ENCODE measurements at regions not wholly inside any gene's neighbourhood (a gene's known extent, or its start where the extent isn't known, plus 50 kb on each side); places are given as distances from the start of the nearest gene placed in this dataset.
"Not testable (repeated sequence)": the region's sequence is repeated elsewhere in the genome, so short reads cannot be mapped to it uniquely, and the experiment has no call there.

- no peak for DNase-seq
Measured at GRCh38 chr10:80952436-80952835, 414.7 kb downstream of the SH2D4B start.

GRCh38 chr10:80957161-80957560 is 419.5 kb downstream of the SH2D4B start:
- DNase-seq = no peak

- DNase-seq = no peak
Measured at GRCh38 chr10:80964179-80964578, 426.5 kb downstream of the SH2D4B start.

GRCh38 chr10:80964955-80965614 is 427.4 kb downstream of the SH2D4B start:
- no peak for DNase-seq

GRCh38 chr10:80966326-80966986 is 428.8 kb downstream of the SH2D4B start:
- DNase-seq = no peak

DNA sequence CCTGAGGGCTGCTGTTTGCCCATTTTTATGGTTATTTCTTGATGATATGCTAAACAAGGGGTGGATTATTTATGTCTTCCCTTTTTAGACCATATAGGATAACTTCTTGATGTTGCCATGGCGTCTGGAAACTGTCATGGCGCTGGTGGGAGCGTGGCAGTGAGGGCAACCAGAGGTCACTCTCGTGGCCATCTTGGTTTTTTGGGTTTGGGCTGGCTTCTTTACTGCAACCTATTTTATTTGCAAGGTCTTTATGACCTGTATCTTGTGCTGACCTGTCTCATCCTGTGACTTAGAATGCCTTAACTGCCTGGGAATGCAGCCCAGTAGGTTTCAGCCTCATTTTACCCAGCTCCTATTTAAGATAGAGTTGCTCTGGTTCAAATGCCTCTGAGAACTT is 429.7 kb downstream of the SH2D4B start:
- DNase-seq = not testable (repeated sequence)

GRCh38 chr10:80968903-80969302 is 431.2 kb downstream of the SH2D4B start:
- no peak for DNase-seq

DNA sequence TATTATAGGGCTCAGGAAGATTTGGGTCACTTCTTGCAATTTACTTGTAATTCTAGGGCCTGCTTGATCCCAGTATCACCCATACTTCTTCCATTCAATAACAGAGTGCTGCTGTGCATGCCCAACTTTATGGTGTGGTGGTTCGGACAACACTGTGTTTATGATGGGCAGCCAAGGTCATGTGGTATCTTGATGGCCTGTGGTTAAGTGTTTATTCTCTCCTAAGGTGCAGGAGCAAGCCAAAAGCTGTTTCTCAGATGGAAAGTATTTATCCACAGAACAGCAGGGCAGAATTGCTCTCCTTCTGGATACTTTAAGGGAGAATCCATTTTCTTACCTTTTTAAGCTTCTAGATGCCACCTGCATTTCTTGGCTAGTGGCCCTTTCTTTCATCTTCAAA is 433.8 kb downstream of the SH2D4B start:
- no peak for DNase-seq

- DNase-seq = no peak
Measured at GRCh38 chr10:80976658-80977057, 439.0 kb downstream of the SH2D4B start.

DNA sequence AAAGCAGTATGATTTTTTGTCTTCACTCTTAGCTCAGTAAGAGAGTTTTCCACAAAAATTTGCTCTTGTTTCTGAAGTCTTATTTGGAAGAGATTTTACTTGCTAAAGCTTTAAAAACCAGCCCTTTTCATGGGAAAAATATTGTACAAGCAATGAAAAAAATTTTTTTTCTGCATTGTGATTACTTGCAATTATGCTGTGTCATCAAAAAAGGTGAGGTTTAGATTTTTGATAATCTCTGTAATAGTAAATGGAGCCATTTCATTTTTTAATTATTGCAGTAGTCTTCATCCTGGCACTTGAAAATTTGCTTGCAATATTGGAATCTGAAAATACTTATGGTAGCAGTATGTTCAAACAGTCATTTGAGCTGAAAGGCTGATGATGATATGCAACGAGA is 447.4 kb downstream of the SH2D4B start:
- no peak for DNase-seq

- DNase-seq = no peak
Measured at GRCh38 chr10:80986596-80986995, 448.9 kb downstream of the SH2D4B start.

DNA sequence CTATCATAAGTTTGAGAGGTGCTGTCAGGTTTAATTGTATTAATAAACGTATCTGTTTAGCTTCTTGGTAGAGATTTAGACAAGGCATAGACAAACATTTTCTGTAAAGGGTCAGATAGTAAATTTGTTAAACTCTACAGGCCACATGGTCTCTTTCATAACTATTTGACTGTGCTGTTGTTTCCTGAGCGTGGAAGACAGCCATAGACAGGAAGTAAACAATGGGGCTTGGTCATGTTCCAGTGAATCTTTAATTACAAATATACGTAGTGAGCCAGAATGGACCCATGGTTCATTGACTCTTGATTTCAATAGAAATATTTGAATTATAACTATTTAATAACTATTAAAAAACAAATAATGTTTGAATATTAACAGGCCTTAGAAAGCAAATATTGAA is 451.1 kb downstream of the SH2D4B start:
- DNase-seq = no peak

DNA sequence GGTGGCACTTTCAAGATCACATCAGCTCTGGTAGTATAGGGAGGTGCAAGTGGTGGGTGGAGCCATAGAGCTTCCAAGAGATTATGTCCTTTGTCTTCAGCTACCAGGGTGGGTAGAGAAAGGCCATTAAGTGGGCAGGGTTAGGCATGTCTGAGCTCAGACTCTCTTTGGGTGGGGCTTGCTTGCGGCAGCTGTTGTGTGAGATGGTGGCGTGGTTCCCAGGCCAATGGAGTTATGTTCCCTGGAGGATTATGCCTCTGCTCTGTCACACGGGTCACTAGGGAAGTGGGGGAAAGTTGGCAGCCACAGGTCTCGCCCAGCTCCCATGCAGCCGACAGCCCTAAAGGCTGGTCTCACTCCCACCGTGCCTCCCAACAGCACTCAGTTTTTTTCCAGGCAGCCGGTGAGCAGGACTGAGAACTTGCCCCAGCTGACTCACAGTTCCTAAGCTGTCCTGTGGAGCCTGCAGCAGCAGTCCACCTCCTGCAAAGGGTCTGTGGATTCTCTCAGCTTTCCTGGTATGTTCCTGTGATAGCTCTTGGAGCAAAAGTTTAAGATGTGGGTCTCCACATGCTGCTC is 459.0 kb downstream of the SH2D4B start:
- DNase-seq = no peak

DNA sequence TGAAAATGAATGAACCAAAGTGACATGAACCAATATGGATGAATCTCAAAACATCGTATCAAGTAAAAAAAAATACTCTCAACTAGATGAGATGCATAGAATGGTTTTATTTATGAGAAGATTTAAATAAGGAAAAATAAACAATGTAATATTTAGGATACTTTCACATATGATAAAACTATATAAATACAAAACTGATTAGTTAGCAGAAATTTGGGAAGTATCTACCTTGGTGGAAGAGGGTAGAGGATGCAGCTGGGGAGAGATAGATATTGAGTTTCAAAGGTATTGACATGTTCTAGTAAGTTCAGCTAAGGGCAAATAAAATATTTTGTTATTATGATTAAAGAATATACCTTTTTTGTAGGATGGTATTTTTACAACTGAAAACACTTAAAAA is 463.1 kb downstream of the SH2D4B start:
- DNase-seq = no peak

DNA sequence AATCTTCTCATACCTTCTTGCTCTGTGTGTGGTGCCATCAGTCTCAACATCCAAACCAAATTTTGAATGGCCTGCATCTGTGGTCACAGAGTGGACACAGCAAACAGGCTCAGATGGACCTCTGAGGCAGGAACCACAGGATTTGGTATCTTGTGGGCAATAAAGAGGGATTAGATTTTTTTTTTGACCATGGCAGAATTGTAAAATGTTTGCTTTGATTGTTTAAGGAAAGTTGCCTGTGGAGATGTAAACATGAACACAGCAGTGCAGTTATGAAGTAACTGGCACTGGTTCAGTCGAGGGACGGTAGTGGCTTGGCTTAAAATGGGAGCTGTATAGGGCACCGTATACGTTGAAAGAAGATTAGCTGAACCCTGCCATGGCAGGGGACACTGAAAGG is 464.7 kb downstream of the SH2D4B start:
- no peak for DNase-seq

DNA sequence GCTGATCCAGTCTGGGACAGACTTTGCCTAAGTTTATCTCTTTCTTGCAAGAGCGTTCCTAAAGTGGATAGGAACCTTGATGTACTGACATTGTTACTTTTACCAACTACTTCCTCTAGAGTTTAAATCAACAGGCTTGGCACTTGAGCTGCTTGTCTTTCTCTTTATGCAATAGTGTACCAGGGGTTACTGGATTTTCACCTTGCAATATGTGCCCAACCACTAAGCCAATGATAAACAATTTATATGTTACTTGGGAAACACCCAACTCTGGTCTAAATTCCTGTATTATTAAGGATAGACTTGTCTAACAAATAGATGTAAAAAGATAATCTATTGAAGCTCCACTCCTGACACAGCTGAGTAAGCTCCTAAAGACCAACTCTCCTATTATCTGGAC is 470.2 kb downstream of the SH2D4B start:
- no peak for DNase-seq

DNA sequence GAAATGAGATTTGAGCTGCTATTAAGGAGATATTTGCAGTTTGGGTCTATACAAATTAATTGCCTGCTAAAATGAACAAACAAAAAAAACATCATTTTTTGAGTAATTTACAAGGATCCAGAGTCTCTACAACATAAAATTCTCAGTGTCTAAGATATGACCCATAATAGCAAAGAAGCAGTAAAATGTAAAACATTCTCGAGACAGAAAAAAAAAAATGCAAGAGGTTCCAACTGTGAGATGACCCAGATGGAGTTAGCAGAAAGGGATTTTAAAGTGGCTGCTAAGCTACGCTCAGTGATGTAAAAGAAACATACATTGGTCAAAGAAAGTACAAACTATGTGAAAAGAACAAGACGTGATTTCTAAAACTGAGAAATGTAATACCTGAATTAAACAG is 471.0 kb downstream of the SH2D4B start:
- DNase-seq = no peak

- no peak for DNase-seq
Measured at GRCh38 chr10:81009296-81009695, 471.6 kb downstream of the SH2D4B start.

- no peak for DNase-seq
Measured at GRCh38 chr10:81013771-81014170, 476.1 kb downstream of the SH2D4B start.

- peak; percentile 1 to 50 for DNase-seq
Measured at GRCh38 chr10:81019029-81019890, 481.6 kb downstream of the SH2D4B start.

GRCh38 chr10:81021428-81022129 is 483.9 kb downstream of the SH2D4B start:
- DNase-seq = no peak

GRCh38 chr10:81026591-81026990 is 488.9 kb downstream of the SH2D4B start:
- no peak for DNase-seq

DNA sequence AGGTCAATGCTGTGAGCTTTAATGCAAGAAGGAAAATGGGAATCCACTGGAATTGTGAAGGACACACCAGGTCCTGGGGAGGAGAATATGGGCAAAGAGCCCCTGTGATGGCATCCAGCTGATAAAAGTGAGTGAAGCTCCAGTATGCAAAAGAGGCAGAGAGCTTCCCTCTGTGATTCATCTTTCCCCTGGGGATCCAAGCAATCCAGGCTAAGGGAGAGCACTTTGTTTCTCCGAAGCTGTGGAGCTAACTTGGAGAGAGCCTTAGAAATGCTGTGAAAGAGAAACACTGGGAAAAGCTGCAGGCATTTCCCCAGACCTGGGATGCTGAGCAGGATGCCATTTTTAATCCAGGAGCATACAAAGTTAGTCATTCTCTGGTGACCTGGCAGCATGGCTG is 489.5 kb downstream of the SH2D4B start:
- DNase-seq = no peak
